ENCODE measurements at regions not wholly inside any gene's neighbourhood (a gene's known extent, or its start where the extent isn't known, plus 50 kb on each side); places are given as distances from the start of the nearest gene placed in this dataset.

- DNase-seq (ENCODE audit: low read depth), result no peak
Observed at GRCh38 chr14:97298736-97299135, 501.6 kb downstream of the VRK1 start.

- no peak for DNase-seq (ENCODE audit: low read depth)
Observed at GRCh38 chr14:97299661-97300060, 502.5 kb downstream of the VRK1 start.

GRCh38 chr14:97301931-97302559 lies 504.9 kb downstream of the VRK1 start:
- DNase-seq (ENCODE audit: low read depth), result no peak

DNA sequence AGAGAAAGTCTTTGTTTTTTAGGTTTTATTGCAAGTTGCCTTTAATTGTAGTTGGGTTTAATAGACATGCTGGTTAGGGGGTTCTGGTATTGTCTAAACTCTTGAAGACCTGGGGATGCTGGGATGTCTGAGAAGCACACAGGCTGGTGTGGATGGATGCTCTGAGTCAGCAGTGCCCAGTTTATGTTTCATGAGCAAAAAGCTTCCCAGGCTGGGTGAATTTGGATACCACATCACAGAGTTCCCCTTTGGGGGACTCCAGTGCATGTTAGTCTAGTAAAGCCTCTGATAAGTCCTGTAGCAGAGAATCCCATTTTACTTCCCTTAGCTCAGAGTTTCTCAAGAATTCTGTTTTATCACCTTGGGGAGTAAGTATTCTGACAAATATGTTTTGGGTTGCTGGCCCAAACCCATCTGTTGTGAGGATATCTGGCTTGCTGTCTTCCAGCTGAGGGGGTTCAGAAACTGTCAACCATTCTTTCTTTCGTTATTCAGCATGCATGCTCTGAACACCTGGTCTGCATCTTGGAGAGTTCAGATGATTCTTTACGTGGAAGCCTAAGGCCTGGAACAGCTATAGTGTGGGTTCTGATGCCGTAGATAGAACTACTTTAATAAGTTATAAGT lies 509.1 kb downstream of the VRK1 start:
- DNase-seq (ENCODE audit: low read depth), result no peak

DNA sequence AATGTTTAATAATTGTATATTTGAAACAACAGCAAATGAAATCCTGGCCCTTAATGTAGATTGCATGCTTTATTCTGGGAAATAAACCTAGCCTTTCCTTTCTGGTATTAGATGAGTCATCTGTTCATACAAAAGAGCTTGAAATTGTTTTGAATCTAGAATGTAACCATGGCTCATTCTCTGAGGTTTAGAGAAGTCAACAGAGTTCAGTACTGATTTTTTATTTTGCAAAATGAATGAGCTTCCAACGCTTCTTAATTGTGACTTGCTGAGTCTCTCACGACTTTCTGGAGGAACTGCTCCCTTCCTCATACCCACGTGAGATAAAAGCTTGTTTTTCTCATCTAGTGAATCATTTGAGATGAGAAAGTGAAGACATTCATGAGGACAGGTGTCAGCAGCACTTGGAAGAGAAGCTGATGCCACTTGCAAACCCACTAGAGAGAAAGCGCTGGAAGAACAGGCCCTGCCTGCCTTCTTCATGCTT lies 509.6 kb downstream of the VRK1 start:
- no peak for DNase-seq (ENCODE audit: low read depth)

DNA sequence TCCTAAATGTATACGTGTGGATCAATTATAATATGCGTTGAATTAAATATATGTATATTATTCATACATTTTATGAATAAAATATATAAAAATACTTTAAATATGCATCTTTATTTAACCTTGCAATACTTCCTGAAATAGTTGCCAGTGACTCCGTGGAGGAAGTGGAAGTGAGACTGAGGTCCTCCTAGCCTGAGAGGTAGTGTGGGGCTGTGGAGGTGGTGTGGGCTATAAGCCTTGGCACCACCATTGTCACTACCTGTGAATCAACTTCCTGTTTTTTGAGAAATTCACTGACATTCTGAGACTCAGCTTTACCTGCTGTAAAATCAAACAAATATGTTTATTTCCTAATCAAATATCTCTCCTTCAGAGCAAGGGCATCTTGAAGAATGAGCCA lies 514.2 kb downstream of the VRK1 start:
- DNase-seq (ENCODE audit: low read depth), result no peak

DNA sequence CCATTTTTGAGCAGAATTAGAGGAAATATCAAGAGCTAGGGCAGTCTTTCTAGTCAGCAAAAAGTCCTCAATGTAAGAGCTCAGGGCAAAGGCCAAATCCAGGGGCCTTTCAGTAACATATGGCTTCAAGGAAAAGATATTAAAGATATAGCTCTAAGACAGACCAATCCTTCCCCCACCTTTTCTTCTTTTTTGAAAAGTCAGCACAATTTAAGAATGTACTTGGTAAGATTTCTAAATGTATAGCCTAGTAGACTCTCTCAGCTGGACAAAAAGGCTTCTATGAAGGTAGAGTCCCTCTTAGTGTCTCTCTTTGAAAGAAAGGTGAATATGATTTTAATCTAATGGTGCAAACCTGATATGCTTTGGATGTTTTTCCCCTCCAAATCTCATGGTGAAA lies 515.7 kb downstream of the VRK1 start:
- no peak for DNase-seq (ENCODE audit: low read depth)

DNA sequence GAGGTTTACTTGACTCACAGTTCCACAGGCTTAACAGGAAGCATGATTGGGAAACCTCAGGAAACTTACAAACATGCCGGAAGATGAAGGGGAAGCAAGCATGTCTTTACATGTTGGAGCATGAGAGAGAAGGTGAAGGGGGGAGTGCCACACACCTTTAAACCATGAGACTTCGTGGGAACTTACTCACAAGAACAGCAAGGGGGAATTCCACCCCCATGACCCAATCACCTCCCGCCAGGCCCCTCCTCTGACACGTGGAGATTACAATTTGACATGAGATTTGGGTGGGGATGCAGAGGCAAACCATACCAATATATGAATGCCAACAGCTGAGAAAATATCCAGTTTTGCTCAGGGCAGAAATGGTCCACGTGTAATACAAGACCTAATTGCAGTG lies 518.6 kb downstream of the VRK1 start:
- no peak for DNase-seq (ENCODE audit: low read depth)

DNA sequence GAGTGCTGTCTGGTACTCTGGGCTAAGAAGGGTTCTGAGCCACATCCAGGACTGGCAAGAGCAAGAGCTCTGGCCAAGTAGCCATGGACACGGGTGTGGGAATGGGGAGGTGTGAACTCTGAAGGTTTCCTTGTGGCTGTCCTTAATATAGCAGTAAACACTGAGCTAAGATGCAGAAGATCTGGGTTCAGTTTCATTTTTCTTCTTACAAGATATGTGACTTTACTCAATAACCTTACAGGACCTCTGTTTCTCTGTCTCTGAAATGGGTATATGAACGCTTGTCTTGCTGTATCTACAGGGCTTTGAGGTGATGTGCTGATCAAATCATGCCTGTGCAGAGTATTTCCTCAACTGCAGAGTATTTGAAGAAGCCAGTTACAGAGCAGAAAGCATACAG lies 521.2 kb downstream of the VRK1 start:
- DNase-seq (ENCODE audit: low read depth), result no peak

DNA sequence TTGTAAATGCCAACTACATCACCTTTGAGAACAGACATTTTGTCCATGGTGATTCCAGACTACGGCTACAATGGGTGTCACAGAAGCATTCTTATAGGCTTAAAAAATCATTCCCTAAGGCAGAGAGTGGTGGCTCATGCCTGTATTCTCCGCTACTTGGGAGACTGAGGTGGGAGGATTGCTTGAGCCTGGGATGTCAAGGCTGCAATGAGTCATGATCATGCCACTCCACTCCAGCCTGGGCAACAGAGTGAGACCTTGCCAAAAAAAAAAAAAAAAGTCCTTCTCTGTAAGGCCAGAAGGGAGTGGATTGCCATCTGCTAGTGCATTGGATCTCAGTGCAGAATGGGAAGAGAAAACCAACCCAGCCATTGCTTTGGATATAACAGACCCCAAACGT lies 522.5 kb downstream of the VRK1 start:
- no peak for DNase-seq (ENCODE audit: low read depth)

DNA sequence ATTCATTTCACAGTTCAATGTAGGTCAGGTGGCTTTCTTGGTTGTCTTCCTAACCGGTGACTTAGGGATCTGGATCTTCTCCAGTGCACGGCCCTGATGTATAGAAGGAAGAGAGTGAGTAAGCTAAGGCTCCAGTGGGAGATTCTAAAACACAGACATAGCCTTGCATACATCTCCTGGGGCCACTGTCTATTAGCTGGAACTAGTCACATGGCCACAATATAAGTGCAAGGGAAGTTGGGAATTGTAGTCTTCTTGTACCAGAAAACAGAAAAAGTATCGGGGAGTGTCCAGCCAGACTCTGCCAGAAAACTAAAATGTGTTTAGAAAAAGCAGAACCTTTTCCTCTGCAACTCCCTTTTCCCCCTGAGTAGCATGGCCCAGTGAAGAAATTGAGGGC lies 531.6 kb downstream of the VRK1 start:
- DNase-seq (ENCODE audit: low read depth), result no peak

- DNase-seq (ENCODE audit: low read depth), result no peak
Observed at GRCh38 chr14:97329701-97330100, 532.5 kb downstream of the VRK1 start.

- no peak for DNase-seq (ENCODE audit: low read depth)
Observed at GRCh38 chr14:97331058-97331457, 533.9 kb downstream of the VRK1 start.

GRCh38 chr14:97331526-97331925 lies 534.3 kb downstream of the VRK1 start:
- DNase-seq (ENCODE audit: low read depth), result no peak

DNA sequence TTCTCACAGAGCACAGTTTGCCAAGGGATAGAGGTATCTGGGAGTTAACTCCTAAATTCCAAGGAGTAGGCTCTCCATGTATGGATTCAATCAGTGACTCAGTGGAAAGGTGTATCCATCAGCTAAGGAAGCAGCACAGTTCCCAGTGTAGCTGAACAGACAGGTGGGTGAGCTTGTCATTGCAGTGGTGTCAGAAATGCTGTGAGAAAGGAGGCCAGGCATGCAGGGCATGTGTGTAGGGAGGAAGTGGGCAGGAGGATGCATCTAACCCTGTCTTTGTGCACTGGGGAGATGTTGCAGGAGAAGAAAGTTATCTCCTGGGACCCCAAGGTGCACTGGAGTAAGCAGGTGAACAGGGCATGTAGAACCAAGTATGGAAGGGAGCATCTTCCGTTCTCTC lies 539.0 kb downstream of the VRK1 start:
- no peak for DNase-seq (ENCODE audit: low read depth)

GRCh38 chr14:97336816-97337215 lies 539.6 kb downstream of the VRK1 start:
- DNase-seq (ENCODE audit: low read depth), result no peak

DNA sequence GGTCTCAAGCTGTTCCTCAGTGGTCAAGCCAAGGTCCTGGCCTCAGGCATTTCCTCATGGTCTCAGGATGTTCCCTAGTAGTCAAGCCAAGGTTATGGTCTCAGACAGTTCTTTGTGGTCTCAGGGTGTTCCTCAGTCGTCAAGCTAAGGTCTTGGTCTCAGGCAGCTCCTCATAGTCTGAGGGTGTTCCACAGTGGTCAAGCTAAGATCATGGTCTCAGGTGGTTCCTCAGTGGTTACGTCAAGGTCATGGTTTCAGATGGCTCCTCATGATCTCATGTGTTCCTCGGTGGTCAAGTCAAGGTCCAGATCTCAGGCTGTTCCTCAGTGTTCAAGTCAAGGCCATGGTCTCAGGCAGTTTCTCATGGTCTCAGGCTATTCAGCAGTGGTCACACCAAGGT lies 540.1 kb downstream of the VRK1 start:
- no peak for DNase-seq (ENCODE audit: low read depth)

GRCh38 chr14:97337670-97338069 lies 540.5 kb downstream of the VRK1 start:
- no peak for DNase-seq (ENCODE audit: low read depth)

DNA sequence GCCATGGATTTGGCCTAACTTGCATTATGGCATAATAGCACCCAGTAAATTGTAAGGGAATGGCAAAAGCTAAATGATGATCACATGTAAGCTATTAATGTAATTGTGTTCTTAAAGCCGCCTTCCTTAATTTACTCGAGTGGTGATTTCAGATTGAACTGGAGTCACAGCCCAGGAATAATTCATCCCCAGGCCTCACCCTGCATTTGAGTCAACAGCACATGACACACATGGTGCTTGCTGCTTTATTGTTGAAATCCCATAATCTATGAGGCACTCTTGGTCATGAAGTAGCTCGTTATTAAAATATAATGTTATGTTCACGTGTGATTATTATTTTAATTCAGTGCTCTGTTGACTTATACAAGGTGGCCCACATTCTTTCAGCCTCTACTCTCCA lies 547.5 kb downstream of the VRK1 start:
- DNase-seq (ENCODE audit: low read depth), result no peak

DNA sequence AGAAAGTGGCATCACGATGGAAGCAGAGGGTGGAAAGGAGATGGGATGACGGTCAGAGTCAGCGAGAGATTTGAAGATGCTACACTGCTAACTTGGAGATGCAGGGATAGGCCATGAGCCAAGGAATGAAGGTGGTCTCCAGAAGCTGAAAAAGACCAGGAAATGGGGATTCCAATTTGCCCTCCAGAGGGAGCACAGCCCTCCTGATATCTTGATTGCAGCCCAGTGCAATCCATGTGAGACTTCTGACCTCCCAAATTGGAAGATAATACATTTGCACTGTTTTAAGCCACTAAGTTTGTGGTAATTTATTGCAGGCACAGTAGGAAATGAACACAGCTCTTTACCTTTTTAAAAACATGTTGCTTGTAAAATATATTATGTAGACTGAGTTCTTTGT lies 549.5 kb downstream of the VRK1 start:
- DNase-seq (ENCODE audit: low read depth), result no peak

GRCh38 chr14:97349463-97349862 lies 552.3 kb downstream of the VRK1 start:
- DNase-seq (ENCODE audit: low read depth), result no peak

GRCh38 chr14:97349946-97350345 lies 552.8 kb downstream of the VRK1 start:
- DNase-seq (ENCODE audit: low read depth), result no peak

GRCh38 chr14:97350415-97350814 lies 553.2 kb downstream of the VRK1 start:
- DNase-seq (ENCODE audit: low read depth), result no peak

Measured in GM04504 (cell line).